GM19238 (cell line): ENCODE measurements at regions not wholly inside any gene's neighbourhood (a gene's known extent, or its start where the extent isn't known, plus 50 kb on each side); places are given as distances from the start of the nearest gene placed in this dataset.

Experiments used
- DNase-seq: peaks from one replicate; pipeline ENCODE4 v3.0.0; 2011; ENCODE audit warnings: low spot score; ENCODE audit not compliant: insufficient read length

- DNase-seq: no peak
These were observed 561.5 kb downstream of the BCOR start for GRCh38 chrX:39536211-39536610.

GRCh38 chrX:39541881-39542280 is 555.9 kb downstream of the BCOR start:
- no peak for DNase-seq

GRCh38 chrX:39542316-39542715 is 555.4 kb downstream of the BCOR start:
- no peak for DNase-seq

GRCh38 chrX:39550795-39551361 is 546.9 kb downstream of the BCOR start:
- no peak for DNase-seq

GRCh38 chrX:39551762-39552161 is 546.0 kb downstream of the BCOR start:
- no peak for DNase-seq

GRCh38 chrX:39555431-39555830 is 542.3 kb downstream of the BCOR start:
- no peak for DNase-seq

- DNase-seq: no peak
These were observed 541.7 kb downstream of the BCOR start for GRCh38 chrX:39556056-39556455.

- no peak for DNase-seq
These were observed 538.5 kb downstream of the BCOR start for GRCh38 chrX:39559229-39559628.

GRCh38 chrX:39560271-39560670 is 537.5 kb downstream of the BCOR start:
- no peak for DNase-seq

- no peak for DNase-seq
These were observed 534.6 kb downstream of the BCOR start for GRCh38 chrX:39563178-39563577.

GRCh38 chrX:39564751-39565150 is 533.0 kb downstream of the BCOR start:
- DNase-seq: no peak

- DNase-seq: no peak
These were observed 523.6 kb downstream of the BCOR start for GRCh38 chrX:39574178-39574577.

GRCh38 chrX:39576041-39576872 is 521.5 kb downstream of the BCOR start:
- DNase-seq: no peak

- no peak for DNase-seq
These were observed 520.4 kb downstream of the BCOR start for GRCh38 chrX:39577206-39577984.

GRCh38 chrX:39577985-39578869 is 519.5 kb downstream of the BCOR start:
- DNase-seq: peak; percentile 35

- no peak for DNase-seq
These were observed 517.7 kb downstream of the BCOR start for GRCh38 chrX:39580043-39580442.

GRCh38 chrX:39581411-39581810 is 516.3 kb downstream of the BCOR start:
- no peak for DNase-seq

GRCh38 chrX:39582091-39582490 is 515.7 kb downstream of the BCOR start:
- no peak for DNase-seq

- DNase-seq: no peak
These were observed 514.8 kb downstream of the BCOR start for GRCh38 chrX:39582976-39583375.

- no peak for DNase-seq
These were observed 511.9 kb downstream of the BCOR start for GRCh38 chrX:39585808-39586207.

GRCh38 chrX:39586359-39586758 is 511.4 kb downstream of the BCOR start:
- DNase-seq: no peak
